DMS114 treated with DMSO at 0.1 percent for 48 hours (cell line): ENCODE measurements at regions not wholly inside any gene's neighbourhood (a gene's known extent, or its start where the extent isn't known, plus 50 kb on each side); places are given as distances from the start of the nearest gene placed in this dataset.
A peak's percentile ranks its signal among the peaks of the same experiment; 100 is the strongest.

Source experiments
- DNase-seq: peaks from one replicate; lab custom pipeline; 2025; ENCODE audit not compliant: unreplicated experiment; lab: John Stamatoyannopoulos, UW

GRCh38 chr20:50371878-50372769 is 138.1 kb upstream of the PTPN1 start:
- no peak for DNase-seq

GRCh38 chr20:50372770-50373088 is 137.5 kb upstream of the PTPN1 start:
- DNase-seq = no peak

GRCh38 chr20:50373674-50374286 is 136.4 kb upstream of the PTPN1 start:
- DNase-seq = no peak

- no peak for DNase-seq
Measured at GRCh38 chr20:50374541-50375078, 135.6 kb upstream of the PTPN1 start.

GRCh38 chr20:50376179-50376887 is 133.8 kb upstream of the PTPN1 start:
- DNase-seq = no peak

GRCh38 chr20:50376888-50377459 is 133.2 kb upstream of the PTPN1 start:
- no peak for DNase-seq

- no peak for DNase-seq
Measured at GRCh38 chr20:50378170-50379000, 131.8 kb upstream of the PTPN1 start.

GRCh38 chr20:50379049-50379990 is 130.9 kb upstream of the PTPN1 start:
- DNase-seq = no peak

GRCh38 chr20:50379991-50380696 is 130.0 kb upstream of the PTPN1 start:
- no peak for DNase-seq

GRCh38 chr20:50380697-50381040 is 129.5 kb upstream of the PTPN1 start:
- peak; percentile 29 for DNase-seq

GRCh38 chr20:50381075-50381732 is 129.0 kb upstream of the PTPN1 start:
- DNase-seq = no peak

GRCh38 chr20:50381771-50382593 is 128.2 kb upstream of the PTPN1 start:
- no peak for DNase-seq

- DNase-seq = no peak
Measured at GRCh38 chr20:50385733-50386640, 124.2 kb upstream of the PTPN1 start.

- no peak for DNase-seq
Measured at GRCh38 chr20:50386641-50386960, 123.6 kb upstream of the PTPN1 start.

GRCh38 chr20:50387218-50387995 is 122.8 kb upstream of the PTPN1 start:
- DNase-seq = no peak

GRCh38 chr20:50387996-50388332 is 122.2 kb upstream of the PTPN1 start:
- no peak for DNase-seq
